ENCODE measurements at regions not wholly inside any gene's neighbourhood (a gene's known extent, or its start where the extent isn't known, plus 50 kb on each side); places are given as distances from the start of the nearest gene placed in this dataset.

GRCh38 chr19:28846094-28846812 is 366.7 kb downstream of the UQCRFS1 start:
- DNase-seq (ENCODE audit: low read depth) = no peak
- H3K4me3 ChIP-seq (ENCODE audit: control insufficient read depth, low read depth, low read length) = no peak overlapping the region
- no peak for TF ChIP-seq CTCF (IDR thresholded peaks at IDR 0.05; ENCODE audit: control insufficient read depth, insufficient read depth, low read depth, low read length, missing control alignments)

- TF ChIP-seq CTCF (IDR thresholded peaks at IDR 0.05; ENCODE audit: control insufficient read depth, insufficient read depth, low read depth, low read length, missing control alignments) = no peak
- no peak for DNase-seq (ENCODE audit: low read depth)
- no peak overlapping the region for H3K4me3 ChIP-seq (ENCODE audit: control insufficient read depth, low read depth, low read length)
Observed at GRCh38 chr19:28843761-28844492, 369.0 kb downstream of the UQCRFS1 start.

GRCh38 chr19:28841531-28841930 is 371.4 kb downstream of the UQCRFS1 start:
- no peak for TF ChIP-seq CTCF (IDR thresholded peaks at IDR 0.05; ENCODE audit: control insufficient read depth, insufficient read depth, low read depth, low read length, missing control alignments)
- no peak overlapping the region for H3K4me3 ChIP-seq (ENCODE audit: control insufficient read depth, low read depth, low read length)
- no peak for DNase-seq (ENCODE audit: low read depth)

GRCh38 chr19:28840891-28841290 is 372.1 kb downstream of the UQCRFS1 start:
- H3K4me3 ChIP-seq (ENCODE audit: control insufficient read depth, low read depth, low read length) = no peak overlapping the region
- TF ChIP-seq CTCF (IDR thresholded peaks at IDR 0.05; ENCODE audit: control insufficient read depth, insufficient read depth, low read depth, low read length, missing control alignments) = no peak
- no peak for DNase-seq (ENCODE audit: low read depth)

GRCh38 chr19:28839455-28839854 is 373.5 kb downstream of the UQCRFS1 start:
- no peak for TF ChIP-seq CTCF (IDR thresholded peaks at IDR 0.05; ENCODE audit: control insufficient read depth, insufficient read depth, low read depth, low read length, missing control alignments)
- H3K4me3 ChIP-seq (ENCODE audit: control insufficient read depth, low read depth, low read length) = no peak overlapping the region
- DNase-seq (ENCODE audit: low read depth) = no peak

- no peak for TF ChIP-seq CTCF (IDR thresholded peaks at IDR 0.05; ENCODE audit: control insufficient read depth, insufficient read depth, low read depth, low read length, missing control alignments)
- no peak for DNase-seq (ENCODE audit: low read depth)
- H3K4me3 ChIP-seq (ENCODE audit: control insufficient read depth, low read depth, low read length) = no peak overlapping the region
Observed at GRCh38 chr19:28838909-28839308, 374.0 kb downstream of the UQCRFS1 start.
